GM21515 (cell line): ENCODE measurements at regions not wholly inside any gene's neighbourhood (a gene's known extent, or its start where the extent isn't known, plus 50 kb on each side); places are given as distances from the start of the nearest gene placed in this dataset.
"Not testable (repeated sequence)": the region's sequence is repeated elsewhere in the genome, so short reads cannot be mapped to it uniquely, and the experiment has no call there.

Source experiments
- ATAC-seq: cut with Tn5 transposase; IDR thresholded peaks from one replicate; pipeline ENCODE4 v1.9.1; 2021; ENCODE audit not compliant: unreplicated experiment

GRCh38 chr2:82790206-82791021 lies 1668.7 kb downstream of the SUCLG1 start:
- no peak for ATAC-seq

GRCh38 chr2:82789851-82790205 lies 1669.3 kb downstream of the SUCLG1 start:
- ATAC-seq = no peak

GRCh38 chr2:82781176-82781915 lies 1677.7 kb downstream of the SUCLG1 start:
- ATAC-seq = no peak

- ATAC-seq = no peak
Observed at GRCh38 chr2:82780050-82780449, 1679.0 kb downstream of the SUCLG1 start.

GRCh38 chr2:82752396-82752795 lies 1706.7 kb downstream of the SUCLG1 start:
- no peak for ATAC-seq

- ATAC-seq = no peak
Observed at GRCh38 chr2:82748653-82749052, 1710.4 kb downstream of the SUCLG1 start.

- ATAC-seq = no peak
Observed at GRCh38 chr2:82740527-82740926, 1718.6 kb downstream of the SUCLG1 start.

GRCh38 chr2:82737965-82738364 lies 1721.1 kb downstream of the SUCLG1 start:
- ATAC-seq = not testable (repeated sequence)

- ATAC-seq = no peak
Observed at GRCh38 chr2:82735336-82735735, 1723.7 kb downstream of the SUCLG1 start.

GRCh38 chr2:82731824-82732223 lies 1727.3 kb downstream of the SUCLG1 start:
- no peak for ATAC-seq

GRCh38 chr2:82730811-82731210 lies 1728.3 kb downstream of the SUCLG1 start:
- no peak for ATAC-seq

GRCh38 chr2:82728090-82728489 lies 1731.0 kb downstream of the SUCLG1 start:
- ATAC-seq = no peak

- ATAC-seq = no peak
Observed at GRCh38 chr2:82708681-82709080, 1750.4 kb downstream of the SUCLG1 start.

GRCh38 chr2:82697231-82697630 lies 1761.8 kb downstream of the SUCLG1 start:
- no peak for ATAC-seq

- no peak for ATAC-seq
Observed at GRCh38 chr2:82694431-82694830, 1764.6 kb downstream of the SUCLG1 start.

GRCh38 chr2:82690757-82691411 lies 1768.2 kb downstream of the SUCLG1 start:
- no peak for ATAC-seq

- ATAC-seq = no peak
Observed at GRCh38 chr2:82675186-82675585, 1783.9 kb downstream of the SUCLG1 start.

GRCh38 chr2:82674652-82675051 lies 1784.4 kb downstream of the SUCLG1 start:
- ATAC-seq = no peak

- no peak for ATAC-seq
Observed at GRCh38 chr2:82667491-82667890, 1791.6 kb downstream of the SUCLG1 start.

GRCh38 chr2:82665691-82666090 lies 1793.4 kb downstream of the SUCLG1 start:
- ATAC-seq = no peak

- no peak for ATAC-seq
Observed at GRCh38 chr2:82657106-82657505, 1802.0 kb downstream of the SUCLG1 start.

GRCh38 chr2:82656420-82656819 lies 1802.7 kb downstream of the SUCLG1 start:
- no peak for ATAC-seq
